GM13977 (cell line): ENCODE measurements at regions not wholly inside any gene's neighbourhood (a gene's known extent, or its start where the extent isn't known, plus 50 kb on each side); places are given as distances from the start of the nearest gene placed in this dataset.

Experiments used
- DNase-seq: peaks from one replicate; pipeline ENCODE4 v3.0.0; 2012; ENCODE audit warnings: low spot score
- in situ Hi-C: fragments of 300-500 bp; cut with MboI; formaldehyde crosslinking; loops from one replicate; pipeline ENCODE4 v1.12.0; 2022; ENCODE audit warnings: low sequenced_read_pairs, low pct_unique_long_range_greater_than_20kb, mixed read lengths, inconsistent platforms; ENCODE audit not compliant: unreplicated experiment
- TF ChIP-seq, protein P1 (sequence below): IDR thresholded peaks from 2 replicates; pipeline ENCODE4 v1.5.1; 2012; ENCODE audit warnings: mild to moderate bottlenecking, control low read depth; ENCODE audit not compliant: insufficient read depth; ENCODE audit errors: extremely low read depth, missing control alignments

DNA sequence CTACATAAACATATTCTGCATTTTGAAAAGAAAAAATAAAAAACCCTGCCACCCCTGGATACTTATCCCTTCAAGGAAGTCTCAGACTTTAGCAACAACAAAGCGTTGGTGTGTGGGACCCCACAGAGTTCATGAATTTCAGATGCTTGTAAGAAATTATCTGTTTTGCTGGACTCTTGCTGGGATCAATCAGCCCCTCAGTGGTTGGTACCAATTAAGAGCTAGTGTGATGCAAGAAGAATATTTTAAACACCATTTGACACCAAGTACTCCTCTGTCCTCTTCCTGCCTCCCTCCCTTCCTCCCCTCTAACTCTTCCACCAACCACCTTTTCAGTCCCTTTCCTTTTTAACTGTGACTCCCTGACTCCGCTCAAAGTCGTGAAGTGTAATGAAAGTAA, 51.5 kb downstream of the SST start:
- in situ Hi-C loops: no loop called here
- TF ChIP-seq, protein P1, sequence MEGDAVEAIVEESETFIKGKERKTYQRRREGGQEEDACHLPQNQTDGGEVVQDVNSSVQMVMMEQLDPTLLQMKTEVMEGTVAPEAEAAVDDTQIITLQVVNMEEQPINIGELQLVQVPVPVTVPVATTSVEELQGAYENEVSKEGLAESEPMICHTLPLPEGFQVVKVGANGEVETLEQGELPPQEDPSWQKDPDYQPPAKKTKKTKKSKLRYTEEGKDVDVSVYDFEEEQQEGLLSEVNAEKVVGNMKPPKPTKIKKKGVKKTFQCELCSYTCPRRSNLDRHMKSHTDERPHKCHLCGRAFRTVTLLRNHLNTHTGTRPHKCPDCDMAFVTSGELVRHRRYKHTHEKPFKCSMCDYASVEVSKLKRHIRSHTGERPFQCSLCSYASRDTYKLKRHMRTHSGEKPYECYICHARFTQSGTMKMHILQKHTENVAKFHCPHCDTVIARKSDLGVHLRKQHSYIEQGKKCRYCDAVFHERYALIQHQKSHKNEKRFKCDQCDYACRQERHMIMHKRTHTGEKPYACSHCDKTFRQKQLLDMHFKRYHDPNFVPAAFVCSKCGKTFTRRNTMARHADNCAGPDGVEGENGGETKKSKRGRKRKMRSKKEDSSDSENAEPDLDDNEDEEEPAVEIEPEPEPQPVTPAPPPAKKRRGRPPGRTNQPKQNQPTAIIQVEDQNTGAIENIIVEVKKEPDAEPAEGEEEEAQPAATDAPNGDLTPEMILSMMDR: no peak
- DNase-seq: no peak

DNA sequence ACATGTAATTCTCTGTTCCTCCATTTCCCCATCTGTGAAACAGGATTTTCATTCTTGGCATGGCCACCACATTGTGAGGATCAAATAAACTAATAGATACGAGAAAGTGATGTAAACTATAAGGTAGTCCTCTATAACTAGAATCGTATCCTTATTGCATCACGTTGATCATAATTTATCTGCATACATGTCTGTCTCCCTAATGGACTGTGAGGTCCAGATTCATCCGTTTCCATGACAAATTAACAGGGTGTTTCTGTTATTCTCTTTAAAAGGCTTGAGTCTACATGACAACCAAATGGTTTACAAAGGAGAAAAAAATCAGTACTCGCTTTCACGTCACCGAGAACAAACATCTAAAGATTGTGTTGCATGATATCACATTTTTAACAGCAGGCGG, 53.0 kb downstream of the SST start:
- in situ Hi-C loops: no loop called here
- TF ChIP-seq, protein P1: no peak
- DNase-seq: no peak

DNA sequence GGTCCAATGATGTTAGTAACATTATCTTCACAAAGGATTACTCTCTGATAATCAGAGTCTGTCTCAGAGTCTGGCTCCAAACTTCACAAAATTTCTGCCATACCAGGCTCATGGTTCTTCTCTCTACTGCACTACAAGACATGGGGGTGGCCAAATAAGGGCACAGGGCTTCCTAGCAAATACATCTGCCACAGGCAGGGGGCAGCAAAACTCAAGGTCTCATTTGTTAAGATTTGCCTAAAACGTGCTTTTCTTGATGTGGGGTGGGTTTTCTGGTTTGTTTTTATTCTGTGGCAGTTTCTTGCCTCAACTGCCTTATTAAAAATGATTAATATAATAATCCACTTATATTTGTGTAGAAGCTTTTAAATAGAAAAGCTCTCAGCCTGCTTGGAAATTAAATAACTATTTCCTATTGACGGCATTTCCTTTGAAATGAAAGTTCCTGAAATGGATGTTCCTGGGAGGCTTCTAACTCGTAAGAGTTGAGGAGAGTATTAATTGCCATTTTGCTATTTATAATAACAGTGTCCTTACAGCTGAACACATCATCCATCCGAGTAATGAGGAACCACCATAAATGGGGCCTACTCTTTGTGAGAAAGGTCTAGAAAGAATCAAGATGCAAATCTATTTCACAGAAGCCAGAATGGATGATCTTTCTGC, 53.8 kb downstream of the SST start:
- TF ChIP-seq, protein P1: peak; percentile 72
- peak; percentile 51 for DNase-seq
- in situ Hi-C loops: no loop called here

DNA sequence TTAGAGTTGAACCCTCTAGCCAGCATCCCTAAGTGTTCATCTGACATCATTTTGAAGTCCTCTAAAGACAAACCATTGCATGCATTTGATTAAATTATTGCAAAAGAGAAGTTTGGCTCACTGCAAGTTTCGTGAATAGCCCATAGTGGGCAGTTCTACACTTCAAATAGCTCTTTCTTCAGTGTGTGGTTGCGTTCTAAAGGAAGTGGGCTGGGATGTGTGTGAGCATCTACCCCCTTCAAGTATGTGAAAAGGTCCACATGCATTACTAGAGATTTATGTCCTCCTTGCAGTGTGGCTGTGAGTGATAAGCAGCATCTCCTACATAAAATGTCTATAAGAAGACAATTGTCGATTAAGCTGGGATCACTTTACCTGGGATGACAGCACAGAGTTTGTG, 54.6 kb downstream of the SST start:
- DNase-seq: no peak
- in situ Hi-C loops: no loop called here

DNA sequence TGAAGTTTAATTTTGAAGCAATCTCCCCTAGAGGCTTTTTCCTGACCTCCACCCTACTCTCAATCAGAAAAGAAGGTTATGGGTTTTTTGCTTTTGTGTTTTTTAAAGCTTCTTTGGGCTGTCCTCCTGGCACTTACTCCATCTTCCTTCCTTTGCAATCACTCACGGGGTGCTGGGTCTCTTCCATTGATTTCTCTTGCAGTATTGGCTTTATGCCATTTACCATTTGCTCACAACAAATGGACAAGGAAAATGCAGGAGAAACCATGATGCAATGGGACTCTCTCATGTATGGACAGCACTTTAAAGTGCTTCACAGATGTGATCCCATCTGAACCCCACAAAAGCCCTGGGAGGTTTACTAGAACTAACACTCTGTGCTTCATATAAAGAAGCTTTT, 57.5 kb downstream of the SST start:
- TF ChIP-seq, protein P1: no peak
- DNase-seq: no peak
- in situ Hi-C loops: no loop called here

More for the DNA sequence above, 54.6 kb downstream of the SST start:
- TF ChIP-seq, protein P1: no peak

DNA sequence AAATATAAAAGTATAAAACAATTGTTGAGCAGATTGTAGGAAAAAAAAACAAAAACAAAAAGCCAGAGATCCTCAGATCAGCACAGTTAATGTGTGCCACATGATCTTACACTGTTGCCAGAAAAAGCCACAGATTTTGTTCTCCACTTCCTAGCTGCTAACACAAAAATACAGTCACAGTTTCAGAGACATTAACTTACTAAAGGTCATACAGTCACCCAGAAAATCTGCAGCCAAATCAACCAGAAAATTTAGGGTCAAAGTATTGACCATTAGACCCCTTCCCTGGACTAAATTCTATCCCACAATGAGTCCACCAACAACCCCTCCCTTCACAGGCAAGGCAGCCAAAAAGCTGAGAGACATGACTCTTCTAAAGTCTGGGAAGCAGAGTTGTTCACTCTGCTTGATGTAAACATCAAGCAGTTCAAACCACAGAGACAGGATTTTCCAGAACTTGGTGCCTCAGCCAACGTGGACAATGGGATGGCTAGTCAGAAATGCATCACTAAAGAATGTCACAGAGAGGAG, 59.1 kb downstream of the SST start:
- in situ Hi-C loops: no loop called here
- TF ChIP-seq, protein P1: no peak
- DNase-seq: no peak
